ENCODE measurements at regions not wholly inside any gene's neighbourhood (a gene's known extent, or its start where the extent isn't known, plus 50 kb on each side); places are given as distances from the start of the nearest gene placed in this dataset.
"Not testable (repeated sequence)": the region's sequence is repeated elsewhere in the genome, so short reads cannot be mapped to it uniquely, and the experiment has no call there.

GRCh38 chr15:77865106-77865610 lies 212.4 kb downstream of the TBC1D2B start:
- TF ChIP-seq CTCF (conservative IDR thresholded peaks at IDR 0.05): no peak

GRCh38 chr15:77864211-77865105 lies 213.1 kb downstream of the TBC1D2B start:
- no peak for TF ChIP-seq CTCF (conservative IDR thresholded peaks at IDR 0.05)
- H3K27ac ChIP-seq: no peak overlapping the region

More at GRCh38 chr15:77865106-77865610, 212.4 kb downstream of the TBC1D2B start:
- no peak overlapping the region for H3K27ac ChIP-seq

GRCh38 chr15:77863491-77864105 lies 213.9 kb downstream of the TBC1D2B start:
- no peak overlapping the region for H3K27ac ChIP-seq
- TF ChIP-seq CTCF (conservative IDR thresholded peaks at IDR 0.05): no peak

GRCh38 chr15:77862651-77863104 lies 214.8 kb downstream of the TBC1D2B start:
- no peak for TF ChIP-seq CTCF (conservative IDR thresholded peaks at IDR 0.05)
- no peak overlapping the region for H3K27ac ChIP-seq

GRCh38 chr15:77861997-77862635 lies 215.4 kb downstream of the TBC1D2B start:
- not testable (repeated sequence) for H3K27ac ChIP-seq

- TF ChIP-seq CTCF (conservative IDR thresholded peaks at IDR 0.05): no peak
- H3K27ac ChIP-seq: no peak overlapping the region
Observed at GRCh38 chr15:77860071-77860691, 217.3 kb downstream of the TBC1D2B start.

- H3K27ac ChIP-seq: no peak overlapping the region
- no peak for TF ChIP-seq CTCF (conservative IDR thresholded peaks at IDR 0.05)
Observed at GRCh38 chr15:77859491-77860060, 217.9 kb downstream of the TBC1D2B start.

Data from VCaP (cell line).